Stomach smooth muscle (tissue), 2 donors: ENCODE measurements at regions not wholly inside any gene's neighbourhood (a gene's known extent, or its start where the extent isn't known, plus 50 kb on each side); places are given as distances from the start of the nearest gene placed in this dataset.

Experiments used
- H3K27ac ChIP-seq: one replicate; pipeline ENCODE4 v1.7.0; 2013; ENCODE audit warnings: mild to moderate bottlenecking, low read length, inconsistent platforms
- H3K27me3 ChIP-seq, 2 donors: one replicate each; pipeline ENCODE4 v1.7.0; 2013; ENCODE audit warnings: low read length in 2 of 2; ENCODE audit not compliant: insufficient read depth in 2 of 2, control insufficient read depth in 1 of 2
- H3K36me3 ChIP-seq, 2 donors: one replicate each; pipeline ENCODE4 v1.7.0; 2013; ENCODE audit warnings: low read length in 2 of 2; ENCODE audit not compliant: control insufficient read depth in 2 of 2, insufficient read depth in 2 of 2
- H3K4me1 ChIP-seq: one replicate; pipeline ENCODE4 v1.7.0; 2013; ENCODE audit warnings: low read length; ENCODE audit not compliant: control insufficient read depth, insufficient read depth
- H3K4me3 ChIP-seq, 2 donors: one replicate each; pipeline ENCODE4 v1.7.0; 2013; ENCODE audit warnings: low read length in 2 of 2
- H3K9ac ChIP-seq, 2 donors: one replicate each; pipeline ENCODE4 v1.7.0; 2013; ENCODE audit warnings: low read length in 2 of 2, mild to moderate bottlenecking in 1 of 2
- H3K9me3 ChIP-seq, 2 donors: one replicate each; pipeline ENCODE4 v1.7.0; 2013; ENCODE audit warnings: low read length in 2 of 2; ENCODE audit not compliant: control insufficient read depth in 2 of 2
- donor health status: healthy.
- donor health status: Pancreatic carcinoma.

GRCh38 chr3:159839561-159840379, 148.9 kb upstream of the IL12A start, which contains the start of gene SCHIP1:
TSS of gene SCHIP1 (plus strand) at chr3:159839861.
- Histone ChIP-seq H3K4me1 (peaks cover 42% of the 10 kb centered on the region), H3K4me3 (peak within 1 kb of the TSS in 1 of 2 donors; percentile 67), H3K9ac (no peak within 1 kb of the TSS)

GRCh38 chr3:159840703-159841299, 147.8 kb upstream of the IL12A start:
- Histone ChIP-seq H3K27ac (no peak overlapping the region), H3K36me3 (no peaks in the 10 kb centered on the region), H3K9ac (no peak overlapping the region), H3K4me1 (peaks cover 52% of the 10 kb centered on the region), H3K27me3 (no peaks in the 10 kb centered on the region), H3K4me3 (peak overlapping the region in 1 of 2 donors; percentile 67), H3K9me3 (no peaks in the 10 kb centered on the region)

More at GRCh38 chr3:159839561-159840379, 148.9 kb upstream of the IL12A start, which contains the start of gene SCHIP1:
- Histone ChIP-seq H3K27me3 (no peaks in the 10 kb centered on the region), H3K9me3 (no peaks in the 10 kb centered on the region), H3K27ac (peak within 1 kb of the TSS; percentile 56), H3K36me3 (no peaks in the 10 kb centered on the region)

GRCh38 chr3:159841766-159842165, 146.9 kb upstream of the IL12A start:
- no peak overlapping the region for H3K9ac ChIP-seq

GRCh38 chr3:159843840-159844730, 144.6 kb upstream of the IL12A start:
- peak overlapping the region in 1 of 2 donors; percentile 13 for H3K9ac ChIP-seq
- no peaks in the 10 kb centered on the region for H3K27me3 ChIP-seq
- peak overlapping the region in 1 of 2 donors; percentile 35 for H3K4me3 ChIP-seq
- no peaks in the 10 kb centered on the region for H3K9me3 ChIP-seq
- no peaks in the 10 kb centered on the region for H3K36me3 ChIP-seq
- H3K4me1 ChIP-seq = peaks cover 55% of the 10 kb centered on the region
- peak overlapping the region; percentile 58 for H3K27ac ChIP-seq

More at GRCh38 chr3:159841766-159842165, 146.9 kb upstream of the IL12A start:
- H3K27me3 ChIP-seq = no peaks in the 10 kb centered on the region
- peaks cover 51% of the 10 kb centered on the region for H3K4me1 ChIP-seq
- no peak overlapping the region for H3K4me3 ChIP-seq
- H3K27ac ChIP-seq = no peak overlapping the region
- no peaks in the 10 kb centered on the region for H3K36me3 ChIP-seq
- no peaks in the 10 kb centered on the region for H3K9me3 ChIP-seq

GRCh38 chr3:159844801-159845261, 143.8 kb upstream of the IL12A start:
- Histone ChIP-seq H3K9ac (no peak overlapping the region), H3K36me3 (no peaks in the 10 kb centered on the region), H3K27me3 (no peaks in the 10 kb centered on the region), H3K4me3 (peak overlapping the region in 1 of 2 donors; percentile 31), H3K4me1 (peaks cover 53% of the 10 kb centered on the region), H3K27ac (peak overlapping the region; percentile 58), H3K9me3 (no peaks in the 10 kb centered on the region)

- no peak overlapping the region for H3K4me3 ChIP-seq
- H3K36me3 ChIP-seq = no peaks in the 10 kb centered on the region
- peaks cover 46% of the 10 kb centered on the region for H3K4me1 ChIP-seq
- no peak overlapping the region for H3K9ac ChIP-seq
- H3K27me3 ChIP-seq = no peaks in the 10 kb centered on the region
- H3K9me3 ChIP-seq = no peaks in the 10 kb centered on the region
- peak overlapping the region; percentile 58 for H3K27ac ChIP-seq
Measured at GRCh38 chr3:159845737-159846136, 142.9 kb upstream of the IL12A start.

DNA sequence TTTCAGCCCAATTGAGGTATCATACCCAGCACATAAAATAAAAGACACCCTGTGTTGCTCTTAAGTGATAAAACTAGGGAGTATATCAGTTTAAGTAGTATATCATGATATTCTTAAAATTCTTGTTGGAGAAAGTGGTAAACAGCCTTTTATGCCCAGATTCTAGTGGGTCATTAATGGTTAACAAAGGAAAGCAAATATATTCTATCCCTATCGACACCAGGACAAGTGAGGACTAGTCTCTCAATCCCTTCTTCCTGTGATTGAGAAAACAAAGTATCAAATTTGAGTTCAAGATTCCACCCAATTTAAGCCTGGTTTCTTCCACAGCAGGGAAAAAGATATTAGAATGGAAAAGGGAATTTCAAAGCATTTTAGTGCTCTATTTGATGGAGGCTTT, 142.4 kb upstream of the IL12A start:
- Histone ChIP-seq H3K4me3 (no peak overlapping the region), H3K4me1 (peaks cover 46% of the 10 kb centered on the region), H3K36me3 (no peaks in the 10 kb centered on the region), H3K27ac (no peak overlapping the region), H3K9me3 (no peaks in the 10 kb centered on the region), H3K9ac (no peak overlapping the region), H3K27me3 (no peaks in the 10 kb centered on the region)

DNA sequence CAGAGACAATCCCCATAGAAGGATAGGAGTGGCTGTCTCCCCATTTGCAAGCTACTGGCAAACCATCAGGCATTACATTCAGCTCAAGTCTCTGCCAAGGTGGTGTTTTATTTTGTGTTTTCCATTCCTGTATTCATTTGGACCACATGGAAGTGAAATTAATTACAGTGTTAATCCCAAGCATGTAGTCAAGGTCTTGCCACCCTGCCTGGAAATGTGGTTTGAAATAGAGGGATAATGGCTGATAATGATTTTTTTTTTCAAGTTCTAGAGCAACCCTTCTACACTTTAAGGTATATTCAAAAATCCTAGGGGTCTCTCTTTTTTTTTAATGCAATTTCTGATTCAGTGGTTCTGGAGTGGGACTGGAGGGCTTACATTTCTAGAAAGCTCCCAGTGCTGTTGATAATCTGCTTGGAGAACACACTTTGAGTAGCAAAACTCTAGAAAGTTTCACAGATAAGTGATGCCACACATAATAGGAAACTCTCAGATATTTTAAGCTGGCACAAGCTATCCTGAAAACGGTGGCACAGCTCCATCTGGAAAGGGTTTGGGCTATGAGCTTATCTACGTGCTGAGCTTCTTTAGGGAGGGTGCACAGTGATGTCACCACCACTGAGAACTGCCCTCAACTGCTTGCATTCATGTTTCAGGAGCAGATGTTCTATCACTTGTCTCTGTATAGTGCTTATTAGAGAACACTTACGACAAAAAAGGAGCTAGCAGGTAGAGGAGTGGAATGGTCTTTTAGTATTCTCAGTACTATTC, 140.1 kb upstream of the IL12A start:
- Histone ChIP-seq H3K9me3 (no peaks in the 10 kb centered on the region), H3K27me3 (no peaks in the 10 kb centered on the region), H3K36me3 (no peaks in the 10 kb centered on the region), H3K4me1 (peaks cover 66% of the 10 kb centered on the region), H3K27ac (peak overlapping the region; percentile 46), H3K9ac (no peak overlapping the region), H3K4me3 (no peak overlapping the region)

GRCh38 chr3:159850481-159850880, 138.2 kb upstream of the IL12A start:
- Histone ChIP-seq H3K27ac (peak overlapping the region; percentile 91), H3K9me3 (no peaks in the 10 kb centered on the region), H3K4me1 (peaks cover 48% of the 10 kb centered on the region), H3K36me3 (no peaks in the 10 kb centered on the region), H3K4me3 (no peak overlapping the region), H3K9ac (no peak overlapping the region), H3K27me3 (no peaks in the 10 kb centered on the region)

DNA sequence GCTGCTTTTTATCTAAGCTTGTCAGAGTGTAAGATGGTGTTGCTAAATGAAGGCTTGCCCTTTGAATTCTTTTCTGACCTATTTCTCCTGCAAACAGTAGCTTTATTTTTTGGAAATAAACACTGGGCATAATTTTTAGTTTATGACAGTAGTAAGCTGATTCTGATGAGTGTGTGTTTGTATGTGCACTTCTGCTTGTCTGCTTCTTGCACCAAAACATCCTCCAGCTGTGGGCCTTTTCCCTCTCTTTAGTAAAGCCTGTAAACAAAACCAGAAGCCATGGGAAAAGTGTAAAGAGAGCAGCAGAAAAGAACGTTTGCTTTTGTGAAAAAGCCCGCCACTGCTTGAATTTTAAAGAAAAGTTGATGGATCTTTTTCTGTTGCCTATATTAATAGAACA, 136.4 kb upstream of the IL12A start:
- Histone ChIP-seq H3K4me3 (peak overlapping the region; percentile 45 to 73), H3K4me1 (peaks cover 44% of the 10 kb centered on the region)

More for the DNA sequence above, 136.4 kb upstream of the IL12A start:
- no peaks in the 10 kb centered on the region for H3K36me3 ChIP-seq
- peak overlapping the region; percentile 91 for H3K27ac ChIP-seq
- no peaks in the 10 kb centered on the region for H3K27me3 ChIP-seq
- H3K9ac ChIP-seq = peak overlapping the region; percentile 48 to 75
- H3K9me3 ChIP-seq = no peaks in the 10 kb centered on the region
